NCI-H510A treated with DMSO at 0.1 percent for 48 hours (cell line): ENCODE measurements at regions not wholly inside any gene's neighbourhood (a gene's known extent, or its start where the extent isn't known, plus 50 kb on each side); places are given as distances from the start of the nearest gene placed in this dataset.
"Not testable (repeated sequence)": the region's sequence is repeated elsewhere in the genome, so short reads cannot be mapped to it uniquely, and the experiment has no call there.

Experiments used
- DNase-seq: peaks from one replicate; lab custom pipeline; 2025; lab: John Stamatoyannopoulos, UW

GRCh38 chr1:173342736-173343135 is 134.4 kb upstream of the PRDX6 start:
- DNase-seq: no peak

GRCh38 chr1:173344034-173344743 is 132.9 kb upstream of the PRDX6 start:
- no peak for DNase-seq

- no peak for DNase-seq
These were observed 129.8 kb upstream of the PRDX6 start for GRCh38 chr1:173347282-173347818.

GRCh38 chr1:173352635-173353034 is 124.5 kb upstream of the PRDX6 start:
- DNase-seq: not testable (repeated sequence)

- DNase-seq: no peak
These were observed 123.8 kb upstream of the PRDX6 start for GRCh38 chr1:173353350-173353749.

- DNase-seq: no peak
These were observed 122.2 kb upstream of the PRDX6 start for GRCh38 chr1:173354937-173355280.

- no peak for DNase-seq
These were observed 121.7 kb upstream of the PRDX6 start for GRCh38 chr1:173355281-173356031.

GRCh38 chr1:173356191-173356762 is 120.9 kb upstream of the PRDX6 start:
- DNase-seq: no peak

- DNase-seq: no peak
These were observed 116.6 kb upstream of the PRDX6 start for GRCh38 chr1:173360487-173361063.

- no peak for DNase-seq
These were observed 114.6 kb upstream of the PRDX6 start for GRCh38 chr1:173362543-173362942.

- no peak for DNase-seq
These were observed 112.3 kb upstream of the PRDX6 start for GRCh38 chr1:173364827-173365226.

- no peak for DNase-seq
These were observed 111.8 kb upstream of the PRDX6 start for GRCh38 chr1:173365341-173365740.

- no peak for DNase-seq
These were observed 110.0 kb upstream of the PRDX6 start for GRCh38 chr1:173367136-173367535.

- not testable (repeated sequence) for DNase-seq
These were observed 106.5 kb upstream of the PRDX6 start for GRCh38 chr1:173370586-173370985.

GRCh38 chr1:173376065-173376464 is 101.1 kb upstream of the PRDX6 start:
- not testable (repeated sequence) for DNase-seq

GRCh38 chr1:173377266-173377665 is 99.9 kb upstream of the PRDX6 start:
- no peak for DNase-seq

GRCh38 chr1:173383351-173383750 is 93.8 kb upstream of the PRDX6 start:
- DNase-seq: no peak

- no peak for DNase-seq
These were observed 88.8 kb upstream of the PRDX6 start for GRCh38 chr1:173388352-173388751.

- DNase-seq: no peak
These were observed 84.1 kb upstream of the PRDX6 start for GRCh38 chr1:173392895-173393658.

GRCh38 chr1:173393659-173394000 is 83.5 kb upstream of the PRDX6 start:
- DNase-seq: no peak

- not testable (repeated sequence) for DNase-seq
These were observed 82.3 kb upstream of the PRDX6 start for GRCh38 chr1:173394813-173395212.

GRCh38 chr1:173395762-173396161 is 81.4 kb upstream of the PRDX6 start:
- no peak for DNase-seq
